MV-4-11 (cell line): ENCODE measurements at regions not wholly inside any gene's neighbourhood (a gene's known extent, or its start where the extent isn't known, plus 50 kb on each side); places are given as distances from the start of the nearest gene placed in this dataset.
A peak's percentile ranks its signal among the peaks of the same experiment; 100 is the strongest.

Experiments used
- DNase-seq: peaks from one replicate; lab custom pipeline; 2025; lab: John Stamatoyannopoulos, UW

GRCh38 chr4:102440498-102440897 lies 60.7 kb upstream of the NFKB1 start:
- no peak for DNase-seq

- no peak for DNase-seq
These were observed 58.9 kb upstream of the NFKB1 start for GRCh38 chr4:102441978-102442911.

GRCh38 chr4:102444752-102445151 lies 56.4 kb upstream of the NFKB1 start:
- no peak for DNase-seq

GRCh38 chr4:102445213-102445612 lies 55.9 kb upstream of the NFKB1 start:
- DNase-seq = no peak

GRCh38 chr4:102447413-102447812 lies 53.7 kb upstream of the NFKB1 start:
- DNase-seq = no peak

GRCh38 chr4:102449751-102450352 lies 51.3 kb upstream of the NFKB1 start:
- peak; percentile 61 for DNase-seq

- DNase-seq = no peak
These were observed 49.9 kb upstream of the NFKB1 start for GRCh38 chr4:102451266-102451665.
